ENCODE measurements at regions not wholly inside any gene's neighbourhood (a gene's known extent, or its start where the extent isn't known, plus 50 kb on each side); places are given as distances from the start of the nearest gene placed in this dataset.

DNA sequence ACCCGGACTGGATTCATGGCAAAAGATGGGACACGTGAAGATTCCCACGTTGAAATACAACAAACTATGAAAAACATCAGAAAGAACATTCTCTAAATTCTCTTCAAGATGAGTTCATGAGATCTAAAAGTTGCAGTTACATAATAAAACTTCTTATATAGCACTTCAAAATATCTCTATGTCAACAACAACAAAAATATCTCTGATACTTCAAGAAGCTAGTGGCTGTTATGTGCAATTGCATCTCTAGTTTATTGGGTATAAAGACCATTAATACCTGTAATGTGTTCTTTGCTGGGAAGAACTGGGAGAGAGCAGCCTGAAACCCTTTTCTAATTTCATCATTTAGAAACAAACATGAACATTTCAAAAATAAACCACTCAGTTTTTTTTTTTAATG lies 69.2 kb upstream of the RGS6 start:
- no peak for DNase-seq (ENCODE audit: low read depth, low spot score)

DNA sequence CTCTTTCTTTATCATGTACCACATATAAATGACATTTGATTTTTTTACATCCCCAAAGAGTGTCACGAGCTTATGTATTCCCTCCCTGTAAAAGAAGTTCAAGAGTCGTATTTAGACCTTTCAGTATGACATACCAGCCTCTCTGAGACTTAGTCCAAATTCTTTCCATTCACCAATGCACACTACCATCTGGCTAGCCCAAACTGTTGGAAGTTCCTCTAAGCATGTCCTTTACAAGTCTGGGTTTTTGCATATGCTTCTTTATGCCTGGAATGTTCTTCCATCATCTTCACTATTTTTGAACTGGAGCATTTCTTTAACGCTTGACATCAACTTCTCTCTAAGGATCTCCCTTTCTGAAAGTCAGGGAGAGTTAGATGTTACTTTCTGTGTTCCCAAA lies 68.5 kb upstream of the RGS6 start:
- DNase-seq (ENCODE audit: low read depth, low spot score): no peak

Data from activated CD4-positive, CD25-positive, alpha-beta regulatory T cell treated with anti-CD3 and anti-CD28 coated beads, Interleukin-2, amount 50 U/mL, for 16 hours (primary cell).